Heart right ventricle (tissue), 16 donors: ENCODE measurements at regions not wholly inside any gene's neighbourhood (a gene's known extent, or its start where the extent isn't known, plus 50 kb on each side); places are given as distances from the start of the nearest gene placed in this dataset.

Experiments used
- ATAC-seq, 8 donors: fragments of 200-7000 bp; cut with Tn5 transposase; one replicate each; pipeline ENCODE4 v1.9.1; 2020; ENCODE audit warnings: mild to moderate bottlenecking in 8 of 8, moderate library complexity in 8 of 8, moderate number of reproducible peaks in 1 of 8
- DNase-seq, 2 donors: peaks; one replicate each; pipeline ENCODE4 v3.0.0-alpha.2; 2020
- H3K27ac ChIP-seq, 10 donors: fragments of 200-600 bp; sonication (generic) in 2 of 10; one replicate each; pipeline versions ENCODE4 v1.5.0 to v1.8.0; 2020 to 2022; ENCODE audit warnings: mild to moderate bottlenecking in 3 of 10
- H3K27me3 ChIP-seq, 7 donors: fragments of 200-600 bp; one replicate each; pipeline ENCODE4 v1.8.0; 2021 to 2022; ENCODE audit warnings: mild to moderate bottlenecking in 2 of 7
- H3K36me3 ChIP-seq, 9 donors: fragments of 200-600 bp; sonication (generic) in 1 of 9; one replicate each; pipeline versions ENCODE4 v1.5.0 to v1.8.0; 2020 to 2022; ENCODE audit warnings: mild to moderate bottlenecking in 2 of 9
- H3K4me1 ChIP-seq, 9 donors: fragments of 200-600 bp; sonication (generic) in 1 of 9; one replicate each; pipeline versions ENCODE4 v1.5.0 to v1.8.0; 2020 to 2022; ENCODE audit warnings: mild to moderate bottlenecking in 4 of 9
- H3K4me3 ChIP-seq, 10 donors: fragments of 200-600 bp; sonication (generic) in 2 of 10; one replicate each; pipeline versions ENCODE4 v1.5.0 to v1.8.0; 2020 to 2022; ENCODE audit warnings: mild to moderate bottlenecking in 7 of 10, moderate library complexity in 2 of 10
- H3K9me3 ChIP-seq, 11 donors: fragments of 200-600 bp in 10 of 11; sonication (generic) in 2 of 11; one replicate each; pipeline versions ENCODE4 v1.5.0 to v1.8.0; 2013 to 2022; ENCODE audit warnings: mild to moderate bottlenecking in 2 of 11, control low read depth in 1 of 11, moderate library complexity in 1 of 11
- WGBS, 2 donors: extraction: QIAGEN DNeasy Blood & Tissue Kit; methylation state at CpG; one replicate each; pipeline ENCODE4 v1.1.7; 2013; ENCODE audit warnings: inconsistent platforms in 1 of 2; 5-methylcytosine and 5-hydroxymethylcytosine counted together
- intact Hi-C, 10 donors: fragments of 100-400 bp; cut with DNase I; formaldehyde crosslinking; loops; one replicate each; pipeline versions ENCODE4 v1.11.1 to v1.14.2; 2022
- TF ChIP-seq, protein P1 (sequence below), 9 donors: fragments of 200-600 bp; sonication (generic) in 2 of 9; IDR thresholded peaks; one replicate each; pipeline versions ENCODE4 v1.5.0 to v1.8.0; 2021 to 2022; ENCODE audit warnings: antibody characterized with exemption in 9 of 9, mild to moderate bottlenecking in 5 of 9, moderate library complexity in 1 of 9
- donor health status: Arrhythmogenic right ventricular cardiomyopathy.
- donor health status: ischemic (EF 13 %, LVEDD 7.1; RV severe dilation, severe dysfunction).
- donor health status: healthy with polysubstance abuse.
- donor health status: DM: no; HTN: yes; CAD: no.
- donor health status: DM: no; HTN: no; CAD: no.
- donor health status: ischemic (EF 25% LVEDD 6.9; RV normal size, moderate dysfunction).
- donor health status: ischemic (EF 25% LVEDD 5.7; RV mildly dilated, moderate dysfunction).
- donor health status: healthy.
- donor health status: DM: yes; HTN: yes; CAD: no.
- donor health status: Ischemic cardiomyopathy.
- donor health status: ischemic (EF 35%, LVEDD 5.7; RV mildly dilated, moderate dysfunction).
- donor health status: nonischemic (EF 11% LVEDD 7.7; RV severe dilation, severe dysfunction).
- donor health status: DM: yes; HTN: yes; CAD: no.
- donor health status: PGD.
- donor health status: ischemic (EF 29% LVEDD 5.4; RV normal size, mild dysfunction).
- donor health status: nonischemic (EF 23%, LVEDD 6.1; RV moderate dilation, normal function).

- DNase-seq, result no peak
These were observed 388.9 kb upstream of the PPP1R2C start for GRCh38 chrX:43166874-43167273.

GRCh38 chrX:43175434-43175833, 397.5 kb upstream of the PPP1R2C start:
- H3K27ac ChIP-seq, result no peak overlapping the region
- intact Hi-C loops, result loop anchor here in 1 of 10 donors (2.0 kb wide), 1 partner anchor 21 kb away; no protein-coding TSS in a partner anchor
- 66 to 77% methylated on average over 2 of the region's 2 CpGs for WGBS, 2 donors
- no peak for ATAC-seq
- H3K4me3 ChIP-seq, result no peak overlapping the region
- H3K4me1 ChIP-seq, result no peaks in the 10 kb centered on the region
- H3K36me3 ChIP-seq, result no peaks in the 10 kb centered on the region
- H3K27me3 ChIP-seq, result no peaks in the 10 kb centered on the region
- peaks cover 0 to 6% (median 0%) of the 10 kb centered on the region in 11 donors for H3K9me3 ChIP-seq
- TF ChIP-seq, protein P1, sequence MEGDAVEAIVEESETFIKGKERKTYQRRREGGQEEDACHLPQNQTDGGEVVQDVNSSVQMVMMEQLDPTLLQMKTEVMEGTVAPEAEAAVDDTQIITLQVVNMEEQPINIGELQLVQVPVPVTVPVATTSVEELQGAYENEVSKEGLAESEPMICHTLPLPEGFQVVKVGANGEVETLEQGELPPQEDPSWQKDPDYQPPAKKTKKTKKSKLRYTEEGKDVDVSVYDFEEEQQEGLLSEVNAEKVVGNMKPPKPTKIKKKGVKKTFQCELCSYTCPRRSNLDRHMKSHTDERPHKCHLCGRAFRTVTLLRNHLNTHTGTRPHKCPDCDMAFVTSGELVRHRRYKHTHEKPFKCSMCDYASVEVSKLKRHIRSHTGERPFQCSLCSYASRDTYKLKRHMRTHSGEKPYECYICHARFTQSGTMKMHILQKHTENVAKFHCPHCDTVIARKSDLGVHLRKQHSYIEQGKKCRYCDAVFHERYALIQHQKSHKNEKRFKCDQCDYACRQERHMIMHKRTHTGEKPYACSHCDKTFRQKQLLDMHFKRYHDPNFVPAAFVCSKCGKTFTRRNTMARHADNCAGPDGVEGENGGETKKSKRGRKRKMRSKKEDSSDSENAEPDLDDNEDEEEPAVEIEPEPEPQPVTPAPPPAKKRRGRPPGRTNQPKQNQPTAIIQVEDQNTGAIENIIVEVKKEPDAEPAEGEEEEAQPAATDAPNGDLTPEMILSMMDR (IDR thresholded peaks at IDR 0.05), result no peak
- DNase-seq, result no peak

More at GRCh38 chrX:43166874-43167273, 388.9 kb upstream of the PPP1R2C start:
- TF ChIP-seq, protein P1 (IDR thresholded peaks at IDR 0.05), result no peak
- intact Hi-C loops, result no loop called here
- H3K4me3 ChIP-seq, result no peak overlapping the region
- H3K27ac ChIP-seq, result no peak overlapping the region
- H3K36me3 ChIP-seq, result no peaks in the 10 kb centered on the region
- H3K9me3 ChIP-seq, result peaks cover 0 to 7% (median 0%) of the 10 kb centered on the region in 11 donors
- H3K4me1 ChIP-seq, result no peaks in the 10 kb centered on the region
- peaks cover 0 to 10% (median 0%) of the 10 kb centered on the region in 7 donors for H3K27me3 ChIP-seq
- ATAC-seq, result no peak

GRCh38 chrX:43176686-43177085, 398.7 kb upstream of the PPP1R2C start:
- no peaks in the 10 kb centered on the region for H3K27me3 ChIP-seq
- no peak overlapping the region for H3K27ac ChIP-seq
- H3K4me1 ChIP-seq, result no peaks in the 10 kb centered on the region
- H3K4me3 ChIP-seq, result no peak overlapping the region
- no peaks in the 10 kb centered on the region for H3K36me3 ChIP-seq
- H3K9me3 ChIP-seq, result peaks cover 0 to 6% (median 0%) of the 10 kb centered on the region in 11 donors
- intact Hi-C loops, result no loop called here
- no peak for DNase-seq
- ATAC-seq, result no peak
- TF ChIP-seq, protein P1 (IDR thresholded peaks at IDR 0.05), result no peak
- 93 to 94% methylated on average over 6 of the region's 6 CpGs for WGBS, 2 donors

DNA sequence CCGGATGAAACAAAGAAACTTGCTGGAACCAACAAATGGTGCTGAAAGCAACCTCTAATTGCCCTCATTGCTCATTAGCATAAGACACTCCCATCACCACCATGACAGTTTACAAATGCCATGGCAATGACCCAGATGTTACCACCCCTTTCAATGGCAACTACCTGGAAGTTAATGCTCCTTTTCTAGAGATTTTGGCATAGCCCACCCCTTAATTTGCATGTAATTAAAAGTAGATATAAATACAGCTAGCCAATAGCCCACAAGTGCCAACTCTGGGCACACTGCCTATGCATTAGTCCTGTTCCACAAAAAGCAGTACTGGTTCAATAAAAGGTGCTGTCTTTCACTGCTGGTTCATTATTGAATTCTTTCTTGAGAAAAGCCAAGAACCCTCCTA, 410.3 kb upstream of the PPP1R2C start:
- Histone ChIP-seq H3K4me3 (no peak overlapping the region), H3K36me3 (no peaks in the 10 kb centered on the region), H3K9me3 (no peaks in the 10 kb centered on the region), H3K4me1 (no peaks in the 10 kb centered on the region), H3K27me3 (peaks cover 0 to 17% (median 0%) of the 10 kb centered on the region in 7 donors), H3K27ac (no peak overlapping the region)
- no peak for ATAC-seq
- TF ChIP-seq, protein P1 (IDR thresholded peaks at IDR 0.05), result no peak
- no peak for DNase-seq
- WGBS, 2 donors, result 77 to 93% methylated on average over 1 of the region's 1 CpG
- intact Hi-C loops, result loop anchor here in 1 of 10 donors (1.0 kb wide), 1 partner anchor 20 kb away; no protein-coding TSS in a partner anchor
